A673 (cell line): ENCODE measurements at regions not wholly inside any gene's neighbourhood (a gene's known extent, or its start where the extent isn't known, plus 50 kb on each side); places are given as distances from the start of the nearest gene placed in this dataset.

Source experiments
- EZH2 ChIP-seq: fragments of 200-600 bp; sonication (generic); IDR thresholded peaks from 2 replicates; pipeline ENCODE4 v1.6.1; 2017; ENCODE audit warnings: borderline replicate concordance, low read depth, mild to moderate bottlenecking, mixed read lengths, antibody characterized with exemption, low read length; ENCODE audit not compliant: poor library complexity, severe bottlenecking
- TF ChIP-seq, protein P1 (sequence below): fragments of 300-800, 200-600 bp; sonication (generic); conservative IDR thresholded peaks from 2 replicates; pipeline ENCODE4 v1.5.1; 2017; ENCODE audit warnings: low read depth, mild to moderate bottlenecking, antibody characterized with exemption, low read length, moderate library complexity, mixed read lengths

- TF ChIP-seq, protein P1, sequence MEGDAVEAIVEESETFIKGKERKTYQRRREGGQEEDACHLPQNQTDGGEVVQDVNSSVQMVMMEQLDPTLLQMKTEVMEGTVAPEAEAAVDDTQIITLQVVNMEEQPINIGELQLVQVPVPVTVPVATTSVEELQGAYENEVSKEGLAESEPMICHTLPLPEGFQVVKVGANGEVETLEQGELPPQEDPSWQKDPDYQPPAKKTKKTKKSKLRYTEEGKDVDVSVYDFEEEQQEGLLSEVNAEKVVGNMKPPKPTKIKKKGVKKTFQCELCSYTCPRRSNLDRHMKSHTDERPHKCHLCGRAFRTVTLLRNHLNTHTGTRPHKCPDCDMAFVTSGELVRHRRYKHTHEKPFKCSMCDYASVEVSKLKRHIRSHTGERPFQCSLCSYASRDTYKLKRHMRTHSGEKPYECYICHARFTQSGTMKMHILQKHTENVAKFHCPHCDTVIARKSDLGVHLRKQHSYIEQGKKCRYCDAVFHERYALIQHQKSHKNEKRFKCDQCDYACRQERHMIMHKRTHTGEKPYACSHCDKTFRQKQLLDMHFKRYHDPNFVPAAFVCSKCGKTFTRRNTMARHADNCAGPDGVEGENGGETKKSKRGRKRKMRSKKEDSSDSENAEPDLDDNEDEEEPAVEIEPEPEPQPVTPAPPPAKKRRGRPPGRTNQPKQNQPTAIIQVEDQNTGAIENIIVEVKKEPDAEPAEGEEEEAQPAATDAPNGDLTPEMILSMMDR, result no peak
- TF ChIP-seq EZH2, result no peak
Observed at GRCh38 chr6:111994791-111995190, 59.1 kb upstream of the CCN6 start.
